HG02759 (cell line): ENCODE measurements at regions not wholly inside any gene's neighbourhood (a gene's known extent, or its start where the extent isn't known, plus 50 kb on each side); places are given as distances from the start of the nearest gene placed in this dataset.

ENCODE experiments used
- ATAC-seq: cut with Tn5 transposase; IDR thresholded peaks from one replicate; pipeline ENCODE4 v1.9.1; 2021; ENCODE audit warnings: mild to moderate bottlenecking, moderate library complexity; ENCODE audit not compliant: unreplicated experiment

GRCh38 chr2:236317938-236318396 lies 53.8 kb upstream of the ASB18 start:
- no peak for ATAC-seq

- no peak for ATAC-seq
Measured at GRCh38 chr2:236318401-236318800, 54.2 kb upstream of the ASB18 start.

GRCh38 chr2:236319036-236319435 lies 54.8 kb upstream of the ASB18 start:
- ATAC-seq, result no peak

GRCh38 chr2:236321415-236321814 lies 57.2 kb upstream of the ASB18 start:
- no peak for ATAC-seq

- no peak for ATAC-seq
Measured at GRCh38 chr2:236333417-236334121, 69.4 kb upstream of the ASB18 start.

- no peak for ATAC-seq
Measured at GRCh38 chr2:236334122-236334876, 70.1 kb upstream of the ASB18 start.

- no peak for ATAC-seq
Measured at GRCh38 chr2:236335696-236336574, 71.7 kb upstream of the ASB18 start.

- ATAC-seq, result no peak
Measured at GRCh38 chr2:236336575-236337464, 72.6 kb upstream of the ASB18 start.

- no peak for ATAC-seq
Measured at GRCh38 chr2:236337465-236338325, 73.5 kb upstream of the ASB18 start.

- no peak for ATAC-seq
Measured at GRCh38 chr2:236338495-236339184, 74.4 kb upstream of the ASB18 start.

GRCh38 chr2:236340251-236340650 lies 76.0 kb upstream of the ASB18 start:
- no peak for ATAC-seq

- no peak for ATAC-seq
Measured at GRCh38 chr2:236341067-236341466, 76.9 kb upstream of the ASB18 start.

- ATAC-seq, result no peak
Measured at GRCh38 chr2:236341721-236342120, 77.5 kb upstream of the ASB18 start.

- no peak for ATAC-seq
Measured at GRCh38 chr2:236342507-236342906, 78.3 kb upstream of the ASB18 start.

- ATAC-seq, result no peak
Measured at GRCh38 chr2:236342951-236343350, 78.7 kb upstream of the ASB18 start.

GRCh38 chr2:236343400-236344161 lies 79.4 kb upstream of the ASB18 start:
- ATAC-seq, result no peak

- ATAC-seq, result no peak
Measured at GRCh38 chr2:236344446-236344845, 80.2 kb upstream of the ASB18 start.

- ATAC-seq, result no peak
Measured at GRCh38 chr2:236345081-236345714, 81.0 kb upstream of the ASB18 start.
